ENCODE measurements at regions not wholly inside any gene's neighbourhood (a gene's known extent, or its start where the extent isn't known, plus 50 kb on each side); places are given as distances from the start of the nearest gene placed in this dataset.

DNA sequence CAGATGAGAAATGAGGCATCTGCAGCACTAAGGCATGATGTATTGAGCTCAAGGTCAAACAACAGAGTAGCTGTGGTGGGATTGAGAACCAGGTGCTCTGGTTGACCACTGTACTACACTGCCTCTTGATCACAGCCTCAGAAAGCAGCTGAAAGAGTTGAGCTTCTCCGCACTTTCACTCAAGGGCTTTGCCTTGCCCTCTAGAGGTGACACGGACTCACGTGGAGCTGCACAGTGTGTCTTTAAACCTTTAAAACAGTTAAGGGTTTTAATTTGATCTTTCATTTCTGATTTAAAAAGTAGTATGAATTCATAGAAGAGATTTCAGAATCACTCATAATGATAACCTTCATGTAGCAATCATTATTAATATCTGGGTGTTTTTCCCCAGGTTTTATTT is 132.5 kb downstream of the RWDD3 start:
- TF ChIP-seq, protein P1, sequence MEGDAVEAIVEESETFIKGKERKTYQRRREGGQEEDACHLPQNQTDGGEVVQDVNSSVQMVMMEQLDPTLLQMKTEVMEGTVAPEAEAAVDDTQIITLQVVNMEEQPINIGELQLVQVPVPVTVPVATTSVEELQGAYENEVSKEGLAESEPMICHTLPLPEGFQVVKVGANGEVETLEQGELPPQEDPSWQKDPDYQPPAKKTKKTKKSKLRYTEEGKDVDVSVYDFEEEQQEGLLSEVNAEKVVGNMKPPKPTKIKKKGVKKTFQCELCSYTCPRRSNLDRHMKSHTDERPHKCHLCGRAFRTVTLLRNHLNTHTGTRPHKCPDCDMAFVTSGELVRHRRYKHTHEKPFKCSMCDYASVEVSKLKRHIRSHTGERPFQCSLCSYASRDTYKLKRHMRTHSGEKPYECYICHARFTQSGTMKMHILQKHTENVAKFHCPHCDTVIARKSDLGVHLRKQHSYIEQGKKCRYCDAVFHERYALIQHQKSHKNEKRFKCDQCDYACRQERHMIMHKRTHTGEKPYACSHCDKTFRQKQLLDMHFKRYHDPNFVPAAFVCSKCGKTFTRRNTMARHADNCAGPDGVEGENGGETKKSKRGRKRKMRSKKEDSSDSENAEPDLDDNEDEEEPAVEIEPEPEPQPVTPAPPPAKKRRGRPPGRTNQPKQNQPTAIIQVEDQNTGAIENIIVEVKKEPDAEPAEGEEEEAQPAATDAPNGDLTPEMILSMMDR (conservative IDR thresholded peaks at IDR 0.05) = no peak
- TF ChIP-seq EZH2 (IDR thresholded peaks at IDR 0.05; ENCODE audit: low read depth) = no peak

All from PC-9 (cell line).